ENCODE measurements at regions not wholly inside any gene's neighbourhood (a gene's known extent, or its start where the extent isn't known, plus 50 kb on each side); places are given as distances from the start of the nearest gene placed in this dataset.
"Not testable (repeated sequence)": the region's sequence is repeated elsewhere in the genome, so short reads cannot be mapped to it uniquely, and the experiment has no call there.

DNA sequence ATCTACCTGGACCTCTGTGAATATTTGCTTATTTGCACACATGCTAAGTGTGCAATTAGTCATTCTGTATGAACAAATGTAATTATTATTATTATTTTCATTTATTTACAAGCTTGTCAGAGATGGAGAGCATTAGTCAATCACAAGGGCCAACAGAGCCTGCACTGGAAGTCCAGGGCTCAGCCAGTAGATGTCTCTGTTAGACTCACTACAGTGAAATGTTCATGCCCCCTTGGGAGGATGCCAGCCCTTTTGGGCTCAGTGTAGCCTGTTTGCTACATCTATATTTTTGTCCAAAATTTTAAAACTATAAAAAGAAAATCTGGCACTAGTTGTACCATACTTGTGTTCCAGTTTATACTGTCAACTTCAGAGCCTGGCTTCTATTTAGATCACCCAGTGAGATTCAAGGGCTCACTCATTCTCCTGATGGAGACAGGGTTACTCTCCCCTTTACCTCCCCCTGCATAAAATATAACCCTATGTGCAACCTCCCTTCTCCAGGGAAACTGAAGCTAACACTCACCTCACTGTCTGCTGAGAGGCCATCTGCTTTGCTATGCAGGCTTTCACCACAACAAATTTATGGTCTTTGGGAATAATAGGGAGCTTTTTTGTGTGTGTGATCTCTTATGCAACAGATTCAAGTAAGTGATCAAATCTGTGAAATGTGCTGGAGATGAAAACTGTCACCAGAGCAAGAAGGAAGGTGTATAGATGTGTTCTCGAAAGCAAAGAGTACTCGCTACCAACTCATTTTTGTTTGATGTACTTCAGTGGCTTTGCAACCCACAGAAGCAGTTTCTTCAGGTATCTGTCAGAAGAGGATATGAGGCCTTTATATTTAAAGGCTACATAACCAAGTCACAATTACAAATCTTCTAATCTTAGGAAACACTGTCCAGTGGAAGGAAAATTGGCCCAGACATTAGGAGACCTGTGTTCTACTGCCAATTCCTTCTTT, 99.9 kb upstream of the TLE4 start:
- no peak for DNase-seq (ENCODE audit: low read depth)

DNA sequence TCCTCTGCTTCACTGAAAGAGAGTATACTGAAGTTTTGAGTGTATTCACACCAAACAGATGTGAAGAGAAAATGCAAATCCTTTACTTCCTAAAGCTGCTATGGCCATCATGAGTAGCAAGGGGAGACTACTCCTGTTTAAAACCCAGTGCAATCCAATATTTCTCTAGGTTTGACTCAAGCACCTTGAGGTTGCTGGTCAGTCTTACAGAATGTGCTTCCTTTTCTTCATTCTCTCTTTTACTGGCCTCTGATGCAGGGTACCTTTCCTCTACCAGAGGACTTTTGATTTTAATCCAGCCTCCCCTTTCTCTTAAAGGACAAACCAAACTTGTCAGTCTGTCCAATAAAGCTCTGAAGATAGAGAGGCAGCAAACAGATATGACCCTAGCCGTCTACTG, 98.1 kb upstream of the TLE4 start:
- DNase-seq (ENCODE audit: low read depth), result no peak

- no peak for DNase-seq (ENCODE audit: low read depth)
These were observed 94.4 kb upstream of the TLE4 start for GRCh38 chr9:79477241-79477840.

DNA sequence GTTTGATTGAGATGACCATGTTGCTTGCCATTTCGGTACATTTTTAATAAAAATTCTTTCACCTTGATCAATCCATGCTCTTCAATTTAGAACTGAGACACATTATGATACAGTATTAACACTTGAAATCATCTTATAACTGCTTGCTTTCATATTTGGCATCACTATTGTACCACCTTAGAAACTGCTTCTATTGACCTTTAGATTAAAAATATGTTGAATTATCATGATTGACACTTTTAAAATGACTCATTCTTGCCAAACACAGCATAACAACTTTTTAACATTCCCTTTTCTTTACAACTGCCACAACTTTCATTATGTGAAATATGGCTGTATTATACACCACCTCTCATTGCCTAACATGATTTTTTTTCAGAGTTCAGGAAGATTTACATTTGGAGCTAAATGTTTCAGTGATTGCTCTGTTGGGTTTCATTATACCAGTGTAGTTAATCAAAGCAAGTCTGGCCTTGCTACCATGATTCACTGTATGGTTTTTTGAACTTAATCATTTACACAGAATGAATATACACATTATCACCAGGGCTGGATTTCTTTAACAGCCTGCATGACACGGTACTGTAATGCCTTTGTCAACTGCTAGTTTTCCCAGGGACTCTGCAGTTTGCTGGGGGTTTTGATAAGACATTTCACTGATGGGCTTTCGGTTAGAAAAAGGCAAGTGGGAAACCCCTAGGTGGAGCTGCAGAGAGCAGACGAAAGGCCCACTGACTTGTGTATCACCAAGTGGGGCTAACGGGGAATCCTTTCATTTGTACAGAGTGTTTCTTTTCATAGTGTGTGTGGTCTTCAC, 93.6 kb upstream of the TLE4 start:
- DNase-seq (ENCODE audit: low read depth), result no peak

DNA sequence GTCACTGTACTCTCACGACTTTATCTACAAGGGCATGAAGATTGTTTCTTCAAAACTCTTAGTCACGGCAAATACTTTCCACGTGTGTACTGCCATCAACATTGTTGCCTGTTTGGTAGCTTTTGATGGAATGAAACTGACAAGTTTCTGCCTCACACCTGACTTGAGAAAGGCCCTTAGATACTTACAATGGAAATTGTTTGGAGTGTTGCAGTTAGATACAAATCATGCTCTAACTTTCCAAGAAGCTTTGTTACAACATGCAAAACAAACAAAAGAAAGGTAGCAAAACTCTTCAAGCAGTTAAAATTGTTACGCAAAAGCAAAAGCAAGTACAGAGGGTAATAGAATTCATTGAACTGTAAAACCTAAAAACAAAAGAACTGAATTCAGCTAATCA, 91.1 kb upstream of the TLE4 start:
- no peak for DNase-seq (ENCODE audit: low read depth)

DNA sequence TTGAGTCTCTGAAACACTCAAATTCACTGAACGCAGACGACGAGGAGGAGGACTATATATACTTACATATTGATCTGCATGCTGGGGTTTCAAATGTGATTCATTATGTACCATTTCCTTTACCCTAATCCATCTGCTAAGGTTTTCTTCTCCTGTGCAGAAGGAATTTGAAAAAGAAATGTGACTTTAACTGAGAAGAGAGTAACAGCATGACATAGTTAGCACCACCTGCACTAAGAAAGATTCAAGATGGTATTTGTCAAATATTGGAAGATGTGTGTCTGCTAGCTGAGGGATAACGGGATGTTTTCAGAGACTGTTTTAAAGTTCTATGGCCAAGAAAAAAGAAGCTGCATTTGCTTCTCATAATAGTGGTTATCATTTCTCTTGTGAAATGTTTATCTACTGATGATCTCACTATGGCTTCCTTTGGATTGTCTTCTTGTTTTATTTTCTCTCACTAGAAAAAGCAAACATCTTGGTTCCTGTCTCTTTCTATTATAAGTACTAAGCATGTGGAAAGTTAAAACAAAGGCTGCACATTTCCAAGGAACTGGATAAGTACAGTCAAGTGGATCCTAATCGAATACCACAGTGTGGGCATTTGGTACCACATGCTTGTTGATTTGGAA, 89.8 kb upstream of the TLE4 start:
- DNase-seq (ENCODE audit: low read depth), result no peak

DNA sequence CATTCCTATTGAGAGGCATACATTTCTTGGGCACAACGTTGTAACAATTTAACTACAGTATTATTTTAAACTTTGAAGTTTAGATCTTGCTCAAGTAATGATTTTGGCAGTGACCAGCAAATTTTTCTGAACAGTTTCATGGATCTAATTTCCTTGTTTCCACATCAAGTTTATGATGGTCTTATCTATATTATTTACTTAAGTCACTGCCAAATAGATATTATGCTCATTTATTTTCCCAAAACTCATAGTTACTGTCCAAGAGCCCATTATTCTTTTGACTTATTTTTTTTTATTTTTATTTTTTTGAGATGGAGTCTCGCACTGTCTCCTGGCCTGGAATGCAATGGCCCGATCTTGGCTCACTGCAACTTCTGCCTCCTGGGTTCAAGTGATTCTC, 86.5 kb upstream of the TLE4 start:
- DNase-seq (ENCODE audit: low read depth), result no peak

DNA sequence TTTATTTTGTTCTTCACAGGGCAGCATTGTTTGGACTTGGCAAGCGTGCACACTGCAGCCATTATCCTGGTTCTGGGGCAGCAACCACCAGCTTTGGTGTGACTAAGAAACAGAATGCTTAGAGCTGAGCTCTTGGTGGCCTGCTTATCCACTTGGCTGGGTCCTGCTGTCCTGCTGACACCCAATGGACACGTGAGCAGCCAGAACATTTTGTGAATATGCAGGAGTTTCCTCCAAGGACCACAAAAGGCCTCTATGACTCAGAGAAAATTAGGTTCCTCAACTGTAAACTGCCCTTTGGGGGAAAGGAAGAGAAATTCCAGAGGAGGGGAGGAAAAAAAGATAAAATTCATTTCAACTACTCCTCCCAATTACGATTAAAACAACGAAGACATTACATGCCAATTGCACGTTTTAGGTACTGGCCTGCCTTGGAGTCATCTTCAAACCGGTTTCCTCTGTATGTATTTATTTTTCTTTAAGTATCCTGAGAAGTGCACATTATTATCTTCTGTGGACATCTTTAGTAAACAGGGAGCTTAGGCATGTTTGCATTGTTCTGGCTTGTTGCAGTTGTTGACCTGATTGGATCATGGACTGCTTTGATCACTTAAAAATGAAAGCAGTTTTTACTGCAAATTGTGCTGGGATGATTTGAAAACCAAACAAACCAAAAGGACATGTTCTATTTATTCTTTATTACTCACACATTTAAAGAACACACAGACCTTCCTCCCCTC, 82.3 kb upstream of the TLE4 start:
- no peak for DNase-seq (ENCODE audit: low read depth)

DNA sequence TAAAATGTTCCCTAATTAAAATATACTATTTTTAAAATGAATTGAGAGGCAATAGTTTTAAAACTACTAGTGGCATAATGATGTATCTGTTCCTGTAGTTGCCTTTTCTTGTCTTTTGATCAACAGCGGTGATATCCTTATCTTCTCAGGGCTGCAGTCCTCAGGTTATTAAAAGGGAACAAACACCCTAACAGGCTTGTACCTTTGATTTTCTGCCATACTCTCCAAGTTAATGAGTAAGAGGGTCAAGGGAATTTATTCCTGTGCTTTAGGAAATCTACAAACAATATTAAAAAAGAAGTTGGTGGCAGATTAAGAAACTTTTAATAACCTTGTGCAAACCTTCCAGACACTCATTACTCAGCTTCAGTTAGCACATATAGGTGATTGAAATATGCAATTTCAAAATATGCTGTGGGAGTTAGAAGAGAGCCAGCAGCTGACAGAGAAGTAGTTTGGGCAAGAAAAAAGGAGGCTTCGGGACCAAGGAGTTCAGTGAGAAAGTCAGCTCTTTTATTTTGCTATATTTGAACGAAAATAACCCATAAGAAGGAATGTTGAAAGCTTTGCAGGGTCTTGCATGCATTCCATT, 81.0 kb upstream of the TLE4 start:
- DNase-seq (ENCODE audit: low read depth), result no peak

- no peak for DNase-seq (ENCODE audit: low read depth)
These were observed 79.4 kb upstream of the TLE4 start for GRCh38 chr9:79492092-79493009.

DNA sequence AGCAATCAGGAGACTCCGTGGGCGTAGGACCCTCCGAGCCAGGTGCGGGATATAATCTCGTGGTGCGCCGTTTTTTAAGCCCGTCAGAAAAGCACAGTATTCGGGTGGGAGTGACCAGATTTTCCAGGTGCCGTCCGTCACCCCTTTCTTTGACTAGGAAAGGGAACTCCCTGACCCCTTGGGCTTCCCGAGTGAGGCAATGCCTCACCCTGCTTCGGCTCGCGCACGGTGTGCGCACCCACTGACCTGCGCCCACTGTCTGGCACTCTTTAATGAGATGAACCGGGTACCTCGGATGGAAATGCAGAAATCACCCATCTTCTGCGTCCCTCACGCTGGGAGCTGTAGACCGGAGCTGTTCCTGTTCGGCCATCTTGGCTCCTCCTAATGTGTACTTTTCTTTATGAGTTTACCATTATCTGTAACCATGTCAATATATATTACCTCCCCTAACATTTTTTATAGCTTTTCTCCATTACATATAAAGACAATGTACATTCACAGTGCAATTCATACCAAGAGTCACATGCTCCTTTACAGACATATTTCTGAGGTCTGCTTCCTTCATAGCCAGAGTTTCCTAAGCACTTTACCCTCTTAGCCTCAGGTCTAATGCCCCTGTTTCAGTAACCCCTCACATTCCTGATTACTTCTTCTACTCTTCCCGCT, 71.4 kb upstream of the TLE4 start:
- not testable (repeated sequence) for DNase-seq (ENCODE audit: low read depth)

DNA sequence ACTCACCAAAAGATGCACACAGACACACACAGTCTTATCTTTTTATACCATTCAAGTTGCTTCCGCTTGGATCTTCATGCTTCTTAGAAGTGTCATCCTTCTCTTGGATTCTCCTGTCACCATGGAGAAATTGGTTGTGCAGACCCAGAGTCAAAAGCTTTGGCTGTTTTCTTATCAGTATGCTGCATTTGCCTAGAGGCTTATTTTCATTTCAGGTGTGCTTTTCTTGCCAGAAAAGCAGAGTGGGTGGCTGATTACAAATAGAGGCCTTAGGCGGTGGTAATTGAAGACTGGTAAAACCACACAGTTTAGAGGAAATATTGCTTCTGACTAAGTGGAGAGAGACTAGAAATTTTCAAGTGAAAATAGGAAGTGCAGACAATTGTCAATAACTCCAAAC, 70.2 kb upstream of the TLE4 start:
- no peak for DNase-seq (ENCODE audit: low read depth)

- no peak for DNase-seq (ENCODE audit: low read depth)
These were observed 64.0 kb upstream of the TLE4 start for GRCh38 chr9:79507801-79508200.

DNA sequence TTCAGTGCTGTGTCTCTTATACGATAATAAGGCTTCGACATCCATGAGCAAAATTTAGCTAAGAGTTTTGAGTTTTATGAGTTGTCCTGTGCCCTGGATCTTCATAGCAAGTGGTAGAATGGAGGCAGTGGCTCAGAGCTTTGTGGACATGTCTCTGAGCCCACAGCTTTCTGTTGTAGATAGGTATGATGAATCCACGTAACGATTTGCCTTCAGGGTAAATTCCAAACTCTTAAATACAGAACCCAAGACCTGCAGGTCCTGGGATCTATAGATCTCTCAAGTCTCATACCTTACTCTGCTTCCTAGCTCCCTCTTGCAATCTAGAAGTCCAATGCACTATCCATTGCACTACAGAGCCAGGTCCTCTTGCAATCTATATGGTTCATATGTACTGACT, 59.5 kb upstream of the TLE4 start:
- DNase-seq (ENCODE audit: low read depth), result no peak

Data from stimulated activated CD8-positive, alpha-beta memory T cell treated with anti-CD3 and anti-CD28 coated beads, Interleukin-15, amount 100 ng/mL, for 24 hours (primary cell).